LNCaP clone FGC (cell line): ENCODE measurements at regions not wholly inside any gene's neighbourhood (a gene's known extent, or its start where the extent isn't known, plus 50 kb on each side); places are given as distances from the start of the nearest gene placed in this dataset.

Experiments
- DNase-seq: peaks from one replicate; pipeline ENCODE4 v3.0.0-alpha.2; 2011; ENCODE audit warnings: low read depth
- H3K4me3 ChIP-seq: 2 replicates; pipeline ENCODE4 v1.5.1; 2011; ENCODE audit warnings: mild to moderate bottlenecking, low read depth, low read length, control low read depth
- CTCF ChIP-seq: IDR thresholded peaks from 2 replicates; pipeline ENCODE4 v1.5.1; 2012; ENCODE audit warnings: mild to moderate bottlenecking; ENCODE audit not compliant: control insufficient read depth, insufficient read depth; ENCODE audit errors: extremely low read depth

- no peak overlapping the region for H3K4me3 ChIP-seq
- no peak for TF ChIP-seq CTCF
- DNase-seq = no peak
Observed at GRCh38 chr1:34412598-34413370, 236.1 kb downstream of the C1orf94 start.

GRCh38 chr1:34415140-34415539 is 238.4 kb downstream of the C1orf94 start:
- DNase-seq = no peak
- no peak for TF ChIP-seq CTCF
- H3K4me3 ChIP-seq = no peak overlapping the region

GRCh38 chr1:34418166-34418565 is 241.5 kb downstream of the C1orf94 start:
- DNase-seq = no peak

GRCh38 chr1:34419663-34420136 is 243.0 kb downstream of the C1orf94 start:
- TF ChIP-seq CTCF = peak; percentile 52
- no peak for DNase-seq
- no peak overlapping the region for H3K4me3 ChIP-seq

More at GRCh38 chr1:34418166-34418565, 241.5 kb downstream of the C1orf94 start:
- TF ChIP-seq CTCF = no peak
- H3K4me3 ChIP-seq = no peak overlapping the region

- DNase-seq = no peak
- TF ChIP-seq CTCF = no peak
- no peak overlapping the region for H3K4me3 ChIP-seq
Observed at GRCh38 chr1:34425046-34425445, 248.3 kb downstream of the C1orf94 start.

- no peak overlapping the region for H3K4me3 ChIP-seq
- DNase-seq = no peak
- TF ChIP-seq CTCF = no peak
Observed at GRCh38 chr1:34425785-34426184, 249.1 kb downstream of the C1orf94 start.
